Smooth muscle cell (in vitro differentiated cells): ENCODE measurements at regions not wholly inside any gene's neighbourhood (a gene's known extent, or its start where the extent isn't known, plus 50 kb on each side); places are given as distances from the start of the nearest gene placed in this dataset.

Source experiments
- DNase-seq: peaks from one replicate; lab custom pipeline; 2025; ENCODE audit not compliant: unreplicated experiment; lab: John Stamatoyannopoulos, UW
- H2AFZ ChIP-seq: fragments of 200-600 bp; sonication (generic); 2 replicates; pipeline ENCODE4 v1.6.0; 2016; ENCODE audit warnings: antibody characterized with exemption, low read depth, mild to moderate bottlenecking
- H3F3A ChIP-seq: fragments of 200-600 bp; sonication (generic); 2 replicates; pipeline ENCODE4 v1.6.0; 2017; ENCODE audit warnings: antibody characterized with exemption, low read depth
- H3K27ac ChIP-seq: fragments of 200-600 bp; sonication (generic); 2 replicates; pipeline ENCODE4 v1.5.1; 2016; ENCODE audit warnings: low read depth, mild to moderate bottlenecking
- H3K27me3 ChIP-seq: fragments of 200-600 bp; sonication (generic); 2 replicates; pipeline ENCODE4 v1.6.1; 2016; ENCODE audit warnings: low read depth, mild to moderate bottlenecking
- H3K36me3 ChIP-seq: fragments of 200-600 bp; sonication (generic); 2 replicates; pipeline ENCODE4 v1.5.1; 2016; ENCODE audit warnings: low read depth
- H3K4me1 ChIP-seq: fragments of 200-600 bp; sonication (generic); 2 replicates; pipeline ENCODE4 v1.5.1; 2016; ENCODE audit warnings: low read depth
- H3K4me2 ChIP-seq: fragments of 200-600 bp; sonication (generic); 2 replicates; pipeline ENCODE4 v1.6.0; 2016; ENCODE audit warnings: mild to moderate bottlenecking
- H3K4me3 ChIP-seq: fragments of 200-600 bp; sonication (generic); 2 replicates; pipeline ENCODE4 v1.5.1; 2016; ENCODE audit warnings: mild to moderate bottlenecking
- H3K79me2 ChIP-seq: fragments of 200-600 bp; sonication (generic); 2 replicates; pipeline ENCODE4 v1.6.0; 2016; ENCODE audit warnings: low read depth, mild to moderate bottlenecking
- H3K9ac ChIP-seq: fragments of 200-600 bp; sonication (generic); 2 replicates; pipeline ENCODE4 v1.6.0; 2016; ENCODE audit warnings: low read depth
- H3K9me3 ChIP-seq: fragments of 200-600 bp; sonication (generic); replicated peaks from 2 replicates; pipeline ENCODE4 v1.5.1; 2016; ENCODE audit warnings: low read depth
- H4K20me1 ChIP-seq: fragments of 200-600 bp; sonication (generic); 2 replicates; pipeline ENCODE4 v1.6.0; 2016; ENCODE audit warnings: low read depth
- CTCF ChIP-seq: fragments of 200-600 bp; sonication (generic); IDR thresholded peaks from 2 replicates; pipeline ENCODE4 v1.5.1; 2017; ENCODE audit warnings: borderline replicate concordance, mild to moderate bottlenecking, antibody characterized with exemption; ENCODE audit not compliant: insufficient read depth, poor library complexity, severe bottlenecking
- WGBS: methylation state at CpG from one replicate; pipeline ENCODE4 v1.1.7; 2016; ENCODE audit warnings: low lambda C conversion rate; 5-methylcytosine and 5-hydroxymethylcytosine counted together

GRCh38 chr12:58087423-58088127 lies 146.2 kb downstream of the ATP23 start:
- H3K4me2 ChIP-seq = no peak overlapping the region
- no peaks in the 10 kb centered on the region for H4K20me1 ChIP-seq
- TF ChIP-seq CTCF = no peak
- H3K9ac ChIP-seq = no peak overlapping the region
- H3K79me2 ChIP-seq = no peaks in the 10 kb centered on the region
- H3F3A ChIP-seq = no peaks in the 10 kb centered on the region
- no peaks in the 10 kb centered on the region for H3K36me3 ChIP-seq
- H3K4me1 ChIP-seq = no peaks in the 10 kb centered on the region
- DNase-seq = no peak
- H3K27me3 ChIP-seq = no peaks in the 10 kb centered on the region
- H2AFZ ChIP-seq = no peak overlapping the region
- H3K4me3 ChIP-seq = no peak overlapping the region
- no peak overlapping the region for H3K27ac ChIP-seq
- 56% methylated on average over 11 of the region's 11 CpGs for WGBS
- H3K9me3 ChIP-seq = no peaks in the 10 kb centered on the region

GRCh38 chr12:58089588-58089987 lies 148.2 kb downstream of the ATP23 start:
- no peak overlapping the region for H3K4me3 ChIP-seq
- H3F3A ChIP-seq = no peaks in the 10 kb centered on the region
- no peaks in the 10 kb centered on the region for H3K27me3 ChIP-seq
- H3K27ac ChIP-seq = no peak overlapping the region
- WGBS = 56% methylated on average over 3 of the region's 3 CpGs
- no peak for DNase-seq
- no peak overlapping the region for H2AFZ ChIP-seq
- H3K4me1 ChIP-seq = no peaks in the 10 kb centered on the region
- H3K9me3 ChIP-seq = no peaks in the 10 kb centered on the region
- no peak overlapping the region for H3K4me2 ChIP-seq
- no peak for TF ChIP-seq CTCF
- no peak overlapping the region for H3K9ac ChIP-seq
- no peaks in the 10 kb centered on the region for H3K79me2 ChIP-seq
- no peaks in the 10 kb centered on the region for H4K20me1 ChIP-seq
- H3K36me3 ChIP-seq = no peaks in the 10 kb centered on the region

- 77% methylated on average over 5 of the region's 5 CpGs for WGBS
- Histone ChIP-seq H3K4me1 (no peaks in the 10 kb centered on the region), H3K9me3 (no peaks in the 10 kb centered on the region), H2AFZ (no peak overlapping the region), H3K4me3 (no peak overlapping the region), H3K27me3 (no peaks in the 10 kb centered on the region), H3K4me2 (no peak overlapping the region), H3F3A (no peaks in the 10 kb centered on the region), H4K20me1 (no peaks in the 10 kb centered on the region), H3K36me3 (no peaks in the 10 kb centered on the region), H3K79me2 (no peaks in the 10 kb centered on the region), H3K27ac (no peak overlapping the region), H3K9ac (no peak overlapping the region)
- TF ChIP-seq CTCF = no peak
- DNase-seq = no peak
These were observed 149.3 kb downstream of the ATP23 start for GRCh38 chr12:58090685-58091084.

GRCh38 chr12:58095002-58095401 lies 153.6 kb downstream of the ATP23 start:
- Histone ChIP-seq H3K4me3 (no peak overlapping the region), H3K9ac (no peak overlapping the region), H3F3A (no peaks in the 10 kb centered on the region), H4K20me1 (no peaks in the 10 kb centered on the region), H3K4me2 (no peak overlapping the region), H3K27me3 (no peaks in the 10 kb centered on the region), H3K9me3 (no peaks in the 10 kb centered on the region), H3K4me1 (no peaks in the 10 kb centered on the region), H3K36me3 (no peaks in the 10 kb centered on the region), H2AFZ (no peak overlapping the region), H3K27ac (no peak overlapping the region), H3K79me2 (no peaks in the 10 kb centered on the region)
- DNase-seq = no peak
- TF ChIP-seq CTCF = no peak
- 92% methylated on average over 1 of the region's 1 CpG for WGBS
